HG02588 (cell line): ENCODE measurements at regions not wholly inside any gene's neighbourhood (a gene's known extent, or its start where the extent isn't known, plus 50 kb on each side); places are given as distances from the start of the nearest gene placed in this dataset.

ENCODE experiments used
- ATAC-seq: cut with Tn5 transposase; IDR thresholded peaks from one replicate; pipeline ENCODE4 v1.9.1; 2021; ENCODE audit warnings: mild to moderate bottlenecking, moderate library complexity; ENCODE audit not compliant: unreplicated experiment

DNA sequence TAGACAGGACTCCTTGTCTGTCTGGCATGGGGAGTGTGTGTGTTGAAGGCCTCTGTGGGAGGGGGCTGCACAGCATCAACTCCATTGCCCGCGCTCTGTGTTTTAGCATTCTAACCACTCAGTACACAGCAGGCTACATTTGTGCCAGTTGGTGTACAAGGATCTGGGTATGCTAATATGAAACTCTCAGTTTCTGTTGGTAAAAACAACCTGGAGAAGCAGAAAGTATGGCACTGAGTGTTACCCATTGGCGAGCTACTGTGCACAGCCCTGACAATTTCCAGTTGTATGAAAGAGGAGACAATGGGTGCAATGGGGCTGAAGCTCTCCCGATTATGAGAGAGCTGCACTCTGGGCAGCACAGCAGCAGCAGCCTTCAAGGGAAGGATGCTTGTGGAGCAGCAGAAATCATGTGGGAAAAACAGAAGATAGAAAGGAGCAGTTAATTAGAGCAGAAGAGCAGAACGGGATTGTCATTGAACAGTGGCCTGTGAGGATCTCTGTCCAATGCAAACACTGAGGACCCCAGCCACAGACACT, 443.6 kb downstream of the CBLN2 start:
- no peak for ATAC-seq

DNA sequence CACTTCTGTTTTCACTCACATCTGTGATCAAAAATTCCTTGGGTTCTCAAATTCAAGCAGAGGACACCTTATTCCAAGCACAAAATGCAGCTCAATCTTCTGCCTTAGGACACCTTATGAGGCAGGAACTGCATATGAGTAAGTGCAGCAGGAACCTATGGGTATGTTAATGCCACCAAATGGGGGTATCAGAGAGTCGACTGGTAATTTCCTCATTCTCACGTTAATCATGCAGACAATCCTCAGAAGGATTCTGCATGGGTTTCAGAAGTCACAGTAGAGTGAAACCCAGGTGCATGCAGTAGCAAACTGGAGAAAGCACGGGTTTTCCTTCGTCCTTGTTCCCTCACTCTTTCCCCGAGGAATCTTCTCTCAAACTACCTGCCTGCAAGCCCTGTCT, 452.8 kb downstream of the CBLN2 start:
- no peak for ATAC-seq

- no peak for ATAC-seq
Observed at GRCh38 chr18:72089432-72089831, 454.7 kb downstream of the CBLN2 start.

- no peak for ATAC-seq
Observed at GRCh38 chr18:72086421-72086820, 457.7 kb downstream of the CBLN2 start.

DNA sequence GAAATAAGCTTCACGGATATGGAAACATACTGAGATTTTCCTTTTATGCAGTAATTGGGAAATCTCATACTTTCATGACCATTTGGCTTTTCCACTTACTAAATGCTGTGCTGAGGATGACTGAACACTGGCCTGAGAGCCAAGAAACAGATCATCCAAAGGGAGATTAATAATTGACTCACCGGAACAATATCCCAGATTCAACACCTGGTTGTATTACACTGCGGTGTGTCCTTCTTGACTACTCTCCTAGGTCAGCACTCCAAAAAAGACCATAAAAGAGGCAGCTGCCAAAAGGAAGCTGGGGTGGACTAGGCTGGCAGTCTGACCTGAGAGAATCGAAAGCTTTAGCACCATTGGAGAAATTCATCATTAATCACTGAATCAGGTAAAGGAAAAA, 469.1 kb downstream of the CBLN2 start:
- no peak for ATAC-seq

DNA sequence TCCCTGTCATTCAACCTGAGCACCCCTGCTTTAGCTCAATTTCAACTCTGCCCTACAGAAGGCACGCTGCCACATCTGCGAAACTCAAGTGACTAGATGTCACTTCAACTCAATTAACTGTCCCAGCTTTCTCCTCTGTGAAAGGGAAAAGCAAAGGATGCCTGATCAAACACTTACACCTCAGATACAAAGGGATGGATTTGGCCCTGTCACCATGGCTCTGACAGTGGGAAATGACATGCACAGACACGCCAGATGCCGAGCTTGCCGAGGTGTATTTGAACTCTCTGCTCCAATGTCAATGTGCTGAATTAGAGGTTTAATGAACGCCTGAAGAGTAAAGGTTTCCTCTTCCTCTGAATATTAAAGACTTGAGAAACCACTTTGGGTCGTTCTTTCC, 481.1 kb downstream of the CBLN2 start:
- no peak for ATAC-seq

DNA sequence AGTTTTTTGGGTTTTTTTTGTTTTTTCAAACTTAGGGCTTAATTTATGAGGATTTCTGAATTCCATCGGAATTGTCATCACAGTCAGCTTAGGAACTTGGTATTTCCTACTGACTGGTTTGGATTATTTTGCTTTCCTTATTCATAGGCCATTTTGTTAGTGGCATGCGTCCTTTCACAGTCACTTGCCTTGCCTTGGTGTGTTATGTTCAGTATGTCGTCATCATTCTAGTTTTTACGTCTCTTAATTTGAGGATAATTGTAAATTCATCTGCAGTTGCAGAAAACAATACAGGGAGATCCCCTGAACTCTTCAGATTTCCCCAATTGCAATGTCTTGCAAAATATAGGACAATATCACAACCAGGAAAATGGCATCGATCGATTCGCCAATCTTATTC, 485.3 kb downstream of the CBLN2 start:
- no peak for ATAC-seq

GRCh38 chr18:72056171-72056570, 488.0 kb downstream of the CBLN2 start:
- no peak for ATAC-seq

DNA sequence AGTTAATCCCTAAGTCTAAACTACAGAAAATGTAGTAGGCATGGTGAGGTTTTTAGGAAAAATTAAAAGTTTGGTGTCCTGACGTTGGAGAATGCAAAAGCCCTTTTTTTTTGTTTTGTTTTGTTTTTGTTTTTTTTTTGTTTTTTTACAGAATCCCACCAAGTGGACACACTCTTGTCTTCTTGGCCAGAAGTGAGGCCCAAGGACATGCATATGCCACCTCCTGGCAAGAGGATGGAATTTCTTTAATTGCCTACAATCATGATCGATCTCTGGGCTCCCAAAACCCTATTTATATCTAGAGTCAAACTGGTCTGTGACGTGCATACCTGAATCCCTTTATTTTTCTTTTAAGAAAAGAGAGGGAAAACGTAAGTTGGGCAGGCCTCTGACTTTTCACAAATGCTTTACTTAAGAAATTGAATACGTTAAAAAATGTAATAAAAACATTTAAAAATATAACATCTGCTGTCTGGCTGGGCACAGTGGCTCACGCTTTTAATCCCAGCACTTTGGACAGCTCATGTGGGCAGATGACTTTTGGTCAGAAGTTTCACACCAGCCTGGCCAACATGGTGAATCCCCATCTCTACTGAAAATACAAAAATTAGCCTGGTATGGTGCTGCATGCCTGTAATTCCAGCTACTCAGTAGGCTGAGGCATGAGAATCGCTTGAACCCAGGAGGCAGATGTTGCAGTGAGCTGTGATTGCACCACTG, 502.7 kb downstream of the CBLN2 start:
- no peak for ATAC-seq

GRCh38 chr18:72013427-72013850, 530.7 kb downstream of the CBLN2 start:
- no peak for ATAC-seq

- no peak for ATAC-seq
Observed at GRCh38 chr18:71998547-71999097, 545.5 kb downstream of the CBLN2 start.

DNA sequence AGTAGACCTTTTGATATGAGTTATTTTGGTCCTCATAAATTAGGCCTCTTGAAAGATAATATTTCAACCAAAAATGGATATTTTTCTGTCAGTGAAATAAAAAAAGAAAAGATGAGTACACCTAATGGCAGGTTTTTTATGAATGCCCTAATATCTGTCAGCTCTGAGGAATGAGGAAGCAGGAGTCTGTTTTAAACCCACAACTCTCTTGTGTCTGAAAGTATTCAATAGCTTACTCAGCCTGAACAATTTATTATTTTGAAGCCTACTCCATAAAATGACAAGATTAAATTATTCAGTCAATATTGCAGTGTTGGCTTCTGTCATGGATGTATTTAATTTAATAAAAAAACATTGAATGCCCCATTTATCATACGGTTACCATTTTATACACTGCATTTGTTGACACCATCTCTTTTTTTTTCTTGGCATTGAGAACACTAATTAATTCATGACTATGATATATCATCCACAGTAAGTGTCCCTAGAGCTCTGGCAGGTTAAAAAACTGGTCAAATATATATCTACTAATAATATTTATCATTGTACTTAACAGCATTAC, 548.2 kb downstream of the CBLN2 start:
- no peak for ATAC-seq

- ATAC-seq = no peak
Observed at GRCh38 chr18:71994273-71994672, 549.9 kb downstream of the CBLN2 start.

DNA sequence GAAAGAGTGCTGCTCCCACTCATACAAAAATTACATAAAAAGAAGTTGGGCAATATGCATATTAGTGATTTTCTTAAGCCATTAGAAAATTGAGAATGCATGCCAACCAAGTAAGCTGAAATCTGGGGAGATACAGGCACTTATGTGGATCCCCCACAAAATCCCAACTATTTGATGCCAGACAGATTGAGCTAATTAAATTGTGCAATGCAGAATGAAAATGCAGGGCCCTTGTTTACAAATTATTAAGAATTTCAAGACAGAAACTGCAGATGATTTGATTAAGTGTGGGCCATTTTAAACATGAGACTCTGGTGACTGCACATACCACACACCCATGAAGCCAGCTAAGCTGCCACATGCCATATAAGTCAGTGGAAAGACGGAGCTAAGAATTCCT, 554.5 kb downstream of the CBLN2 start:
- no peak for ATAC-seq

DNA sequence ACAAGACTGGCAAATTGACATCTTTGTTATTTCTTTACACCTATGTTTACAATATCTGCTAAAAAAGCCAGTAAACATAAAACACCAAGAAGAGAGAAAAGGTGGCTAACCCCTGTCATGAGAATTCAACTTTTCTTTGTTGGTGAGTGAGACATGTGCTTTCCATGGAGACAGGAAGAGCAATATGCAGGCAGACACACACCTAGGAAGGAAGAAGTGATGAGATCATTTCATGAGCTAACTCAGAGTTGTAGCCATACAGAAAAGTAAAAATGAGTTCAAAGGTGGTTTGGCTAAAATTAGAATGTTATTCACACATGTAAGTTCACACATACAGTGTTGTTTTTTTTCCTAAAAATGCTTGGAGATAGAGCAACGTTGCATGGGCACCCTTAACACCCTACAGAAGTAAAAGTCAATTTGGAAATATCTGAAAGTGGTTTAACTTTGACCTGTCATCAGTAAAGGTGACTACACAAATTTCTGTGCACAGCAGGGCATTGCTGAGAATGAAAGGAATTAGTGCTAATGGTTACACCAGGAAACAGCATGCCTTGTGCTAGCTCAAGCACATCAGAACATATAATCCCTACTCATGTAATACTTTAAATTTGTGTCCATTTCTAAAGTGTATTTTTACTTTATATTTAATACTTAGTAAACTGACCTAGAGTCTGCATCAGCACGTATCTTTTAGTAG, 557.6 kb downstream of the CBLN2 start:
- ATAC-seq = no peak

GRCh38 chr18:71976744-71977143, 567.4 kb downstream of the CBLN2 start:
- ATAC-seq = no peak

DNA sequence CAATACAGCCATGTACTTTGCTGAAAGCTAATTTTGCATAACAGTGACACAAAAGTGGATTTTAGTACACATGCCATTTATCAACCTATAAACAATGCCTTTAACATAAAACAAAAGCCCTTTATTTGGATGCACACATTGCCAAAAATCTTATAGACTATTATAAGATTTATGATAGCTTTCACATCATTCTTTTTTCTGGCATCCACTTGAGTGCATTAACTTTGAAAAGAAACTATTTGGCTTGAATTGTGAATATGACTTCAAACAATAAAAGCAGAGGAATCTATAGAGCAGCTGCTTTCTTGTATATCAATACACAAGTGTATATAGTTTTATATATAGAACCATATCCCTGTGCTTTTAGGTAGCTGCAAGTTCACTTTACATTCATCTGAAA, 577.4 kb downstream of the CBLN2 start:
- no peak for ATAC-seq

GRCh38 chr18:71958605-71959004, 585.5 kb downstream of the CBLN2 start:
- no peak for ATAC-seq

DNA sequence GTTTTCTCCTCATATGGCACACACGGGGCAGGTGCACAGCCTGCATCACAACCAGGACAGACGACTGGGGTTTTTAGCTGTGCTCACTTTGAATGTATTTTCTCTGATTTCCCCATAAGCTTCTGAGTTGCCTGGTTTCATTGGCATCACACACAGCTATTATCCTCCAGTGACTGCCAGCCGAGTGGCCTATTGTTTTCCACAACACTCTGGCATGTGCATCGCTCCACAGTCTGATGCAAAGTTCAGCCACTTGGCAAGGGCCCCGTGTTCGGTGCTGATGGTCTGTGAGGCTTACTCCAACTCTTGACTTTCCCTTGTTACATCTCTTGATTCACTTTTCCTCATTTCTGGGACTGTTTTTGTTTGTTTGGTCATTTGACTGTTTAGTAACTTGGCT, 593.1 kb downstream of the CBLN2 start:
- no peak for ATAC-seq

- ATAC-seq = no peak
Observed at GRCh38 chr18:71942433-71942832, 601.7 kb downstream of the CBLN2 start.

DNA sequence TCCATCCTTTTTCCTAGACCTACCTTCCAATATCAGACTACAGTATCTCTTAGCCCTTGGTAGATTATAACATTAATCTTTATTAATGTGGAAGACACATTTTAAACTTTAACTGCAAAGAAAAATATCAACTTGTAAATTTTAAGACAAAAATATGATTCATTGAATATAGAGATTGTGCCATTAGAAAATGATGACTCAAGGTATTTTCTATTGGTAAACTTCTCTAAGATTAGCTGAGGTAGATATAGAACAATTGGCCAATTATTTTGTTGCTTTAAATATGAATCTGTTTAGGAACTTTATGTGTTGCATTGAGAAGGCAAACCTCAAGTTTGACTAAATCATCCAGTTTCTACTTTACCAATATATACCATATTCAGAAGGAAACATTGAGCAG, 604.7 kb downstream of the CBLN2 start:
- no peak for ATAC-seq

GRCh38 chr18:71936744-71937143, 607.4 kb downstream of the CBLN2 start:
- ATAC-seq = no peak
